PFSK-1 (cell line): ENCODE measurements at regions not wholly inside any gene's neighbourhood (a gene's known extent, or its start where the extent isn't known, plus 50 kb on each side); places are given as distances from the start of the nearest gene placed in this dataset.

Experiments used
- FOXP2 ChIP-seq: optimal IDR thresholded peaks from 2 replicates; pipeline ENCODE3; 2011; ENCODE audit warnings: borderline replicate concordance, control low read depth, inconsistent platforms; ENCODE audit not compliant: insufficient read depth; ENCODE audit errors: extremely low read length, extremely low read depth
- POLR2AphosphoS5 ChIP-seq: IDR thresholded peaks from 2 replicates; pipeline ENCODE4 v1.6.1; 2012; ENCODE audit warnings: low read depth, mild to moderate bottlenecking, control low read depth, low read length, moderate library complexity
- SIN3A ChIP-seq: IDR thresholded peaks from 2 replicates; pipeline ENCODE4 v1.6.1; 2012; ENCODE audit warnings: mild to moderate bottlenecking, low read length, moderate library complexity, borderline replicate concordance; ENCODE audit not compliant: insufficient read depth
- TAF1 ChIP-seq: IDR thresholded peaks from 2 replicates; pipeline ENCODE4 v1.6.1; 2012; ENCODE audit warnings: low read length, control low read depth, borderline replicate concordance; ENCODE audit not compliant: insufficient read depth
- TF ChIP-seq, protein P1 (sequence below), 2 experiments: IDR thresholded peaks; 2 replicates each; pipeline versions ENCODE4 v1.6.1 to v1.8.0; 2011 to 2012; ENCODE audit warnings: low read depth in 2 of 2, low read length in 2 of 2, control low read depth in 1 of 2, inconsistent platforms in 1 of 2, mild to moderate bottlenecking in 1 of 2, moderate library complexity in 1 of 2; ENCODE audit not compliant: insufficient read depth in 1 of 2

- no peak for TF ChIP-seq POLR2AphosphoS5
- TF ChIP-seq, protein P1, sequence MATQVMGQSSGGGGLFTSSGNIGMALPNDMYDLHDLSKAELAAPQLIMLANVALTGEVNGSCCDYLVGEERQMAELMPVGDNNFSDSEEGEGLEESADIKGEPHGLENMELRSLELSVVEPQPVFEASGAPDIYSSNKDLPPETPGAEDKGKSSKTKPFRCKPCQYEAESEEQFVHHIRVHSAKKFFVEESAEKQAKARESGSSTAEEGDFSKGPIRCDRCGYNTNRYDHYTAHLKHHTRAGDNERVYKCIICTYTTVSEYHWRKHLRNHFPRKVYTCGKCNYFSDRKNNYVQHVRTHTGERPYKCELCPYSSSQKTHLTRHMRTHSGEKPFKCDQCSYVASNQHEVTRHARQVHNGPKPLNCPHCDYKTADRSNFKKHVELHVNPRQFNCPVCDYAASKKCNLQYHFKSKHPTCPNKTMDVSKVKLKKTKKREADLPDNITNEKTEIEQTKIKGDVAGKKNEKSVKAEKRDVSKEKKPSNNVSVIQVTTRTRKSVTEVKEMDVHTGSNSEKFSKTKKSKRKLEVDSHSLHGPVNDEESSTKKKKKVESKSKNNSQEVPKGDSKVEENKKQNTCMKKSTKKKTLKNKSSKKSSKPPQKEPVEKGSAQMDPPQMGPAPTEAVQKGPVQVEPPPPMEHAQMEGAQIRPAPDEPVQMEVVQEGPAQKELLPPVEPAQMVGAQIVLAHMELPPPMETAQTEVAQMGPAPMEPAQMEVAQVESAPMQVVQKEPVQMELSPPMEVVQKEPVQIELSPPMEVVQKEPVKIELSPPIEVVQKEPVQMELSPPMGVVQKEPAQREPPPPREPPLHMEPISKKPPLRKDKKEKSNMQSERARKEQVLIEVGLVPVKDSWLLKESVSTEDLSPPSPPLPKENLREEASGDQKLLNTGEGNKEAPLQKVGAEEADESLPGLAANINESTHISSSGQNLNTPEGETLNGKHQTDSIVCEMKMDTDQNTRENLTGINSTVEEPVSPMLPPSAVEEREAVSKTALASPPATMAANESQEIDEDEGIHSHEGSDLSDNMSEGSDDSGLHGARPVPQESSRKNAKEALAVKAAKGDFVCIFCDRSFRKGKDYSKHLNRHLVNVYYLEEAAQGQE (IDR thresholded peaks at IDR 0.05; ENCODE audit: insufficient read depth in 1 of 2, low read depth in 2 of 2, low read length in 2 of 2), result no peak
- no peak for TF ChIP-seq TAF1
- TF ChIP-seq SIN3A, result no peak
- no peak for TF ChIP-seq FOXP2
Measured at GRCh38 chr13:34640993-34641330, 301.1 kb upstream of the NBEA start.
